ENCODE measurements at regions not wholly inside any gene's neighbourhood (a gene's known extent, or its start where the extent isn't known, plus 50 kb on each side); places are given as distances from the start of the nearest gene placed in this dataset.

GRCh38 chr5:155522540-155522939, 509.0 kb downstream of the KIF4B start:
- no peaks in the 10 kb centered on the region for H3K27me3 ChIP-seq (ENCODE audit: control insufficient read depth, insufficient read depth, low read length)

GRCh38 chr5:155529362-155529761, 515.8 kb downstream of the KIF4B start:
- H3K4me1 ChIP-seq (ENCODE audit: control insufficient read depth, insufficient read depth, low read length): peaks cover 21% of the 10 kb centered on the region
- no peak overlapping the region for H3K9ac ChIP-seq (ENCODE audit: low read depth, low read length)
- H3K36me3 ChIP-seq (ENCODE audit: insufficient read depth, low read length): no peaks in the 10 kb centered on the region
- H3K4me3 ChIP-seq (ENCODE audit: low read length): no peak overlapping the region
- no peaks in the 10 kb centered on the region for H3K27me3 ChIP-seq (ENCODE audit: control insufficient read depth, insufficient read depth, low read length)
- no peaks in the 10 kb centered on the region for H3K9me3 ChIP-seq (replicated peaks; ENCODE audit: low read length)
- H3K4me2 ChIP-seq (ENCODE audit: low read length): no peak overlapping the region

More at GRCh38 chr5:155522540-155522939, 509.0 kb downstream of the KIF4B start:
- H3K4me3 ChIP-seq (ENCODE audit: low read length): no peak overlapping the region
- H3K4me1 ChIP-seq (ENCODE audit: control insufficient read depth, insufficient read depth, low read length): no peaks in the 10 kb centered on the region
- H3K36me3 ChIP-seq (ENCODE audit: insufficient read depth, low read length): no peaks in the 10 kb centered on the region
- H3K9me3 ChIP-seq (replicated peaks; ENCODE audit: low read length): no peaks in the 10 kb centered on the region
- H3K4me2 ChIP-seq (ENCODE audit: low read length): no peak overlapping the region
- no peak overlapping the region for H3K9ac ChIP-seq (ENCODE audit: low read depth, low read length)

DNA sequence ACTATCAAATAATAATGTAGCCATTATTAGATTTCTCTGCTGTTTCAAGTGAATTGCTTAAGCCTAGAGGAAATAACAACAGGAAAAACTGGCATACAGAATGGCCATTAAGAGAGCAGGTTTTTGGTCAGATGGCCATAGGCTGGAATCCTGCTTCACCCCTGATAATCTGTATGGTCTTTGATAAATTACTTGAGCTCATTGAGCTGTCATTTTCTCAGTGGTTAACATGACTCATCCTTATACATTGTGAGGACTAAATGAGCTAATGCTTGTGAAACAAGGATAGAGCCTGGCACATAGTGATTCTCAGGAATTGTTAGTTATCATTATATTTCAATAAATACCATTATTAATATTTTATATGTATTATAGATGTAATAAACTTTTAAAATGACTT, 516.5 kb downstream of the KIF4B start:
- Histone ChIP-seq H3K27me3 (ENCODE audit: control insufficient read depth, insufficient read depth, low read length) (no peaks in the 10 kb centered on the region), H3K9me3 (replicated peaks; ENCODE audit: low read length) (no peaks in the 10 kb centered on the region), H3K9ac (ENCODE audit: low read depth, low read length) (no peak overlapping the region), H3K4me1 (ENCODE audit: control insufficient read depth, insufficient read depth, low read length) (peaks cover 21% of the 10 kb centered on the region), H3K4me2 (ENCODE audit: low read length) (no peak overlapping the region), H3K4me3 (ENCODE audit: low read length) (no peak overlapping the region), H3K36me3 (ENCODE audit: insufficient read depth, low read length) (no peaks in the 10 kb centered on the region)

- Histone ChIP-seq H3K9ac (ENCODE audit: low read depth, low read length) (no peak overlapping the region), H3K36me3 (ENCODE audit: insufficient read depth, low read length) (no peaks in the 10 kb centered on the region), H3K27me3 (ENCODE audit: control insufficient read depth, insufficient read depth, low read length) (no peaks in the 10 kb centered on the region), H3K4me3 (ENCODE audit: low read length) (no peak overlapping the region), H3K4me1 (ENCODE audit: control insufficient read depth, insufficient read depth, low read length) (peaks cover 21% of the 10 kb centered on the region), H3K9me3 (replicated peaks; ENCODE audit: low read length) (no peaks in the 10 kb centered on the region), H3K4me2 (ENCODE audit: low read length) (peak overlapping the region; percentile 41)
Measured at GRCh38 chr5:155532621-155533311, 519.2 kb downstream of the KIF4B start.

GRCh38 chr5:155540000-155540595, 526.5 kb downstream of the KIF4B start:
- H3K27me3 ChIP-seq (ENCODE audit: control insufficient read depth, insufficient read depth, low read length): no peaks in the 10 kb centered on the region
- no peaks in the 10 kb centered on the region for H3K4me1 ChIP-seq (ENCODE audit: control insufficient read depth, insufficient read depth, low read length)
- no peak overlapping the region for H3K4me3 ChIP-seq (ENCODE audit: low read length)
- no peak overlapping the region for H3K4me2 ChIP-seq (ENCODE audit: low read length)
- H3K9ac ChIP-seq (ENCODE audit: low read depth, low read length): no peak overlapping the region
- no peaks in the 10 kb centered on the region for H3K9me3 ChIP-seq (replicated peaks; ENCODE audit: low read length)
- H3K36me3 ChIP-seq (ENCODE audit: insufficient read depth, low read length): no peaks in the 10 kb centered on the region

DNA sequence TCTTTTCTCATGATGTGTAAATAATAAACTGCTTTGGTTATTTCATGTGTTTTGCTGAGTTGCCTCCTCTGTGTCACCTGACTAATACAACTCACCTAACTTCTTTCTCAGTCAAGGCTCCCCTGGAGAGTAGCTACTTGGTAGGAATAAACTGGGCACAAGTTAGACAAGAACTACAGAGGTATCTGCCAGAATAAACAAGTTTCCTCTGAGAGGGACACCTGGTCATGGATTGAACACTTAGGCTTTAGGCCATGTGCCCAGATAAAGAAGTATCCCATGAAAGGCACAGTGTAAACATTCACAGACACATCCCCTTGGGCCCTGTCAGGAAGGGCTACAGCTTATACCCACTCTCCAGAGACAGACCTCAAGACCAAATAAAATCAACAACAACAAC, 532.5 kb downstream of the KIF4B start:
- Histone ChIP-seq H3K4me1 (ENCODE audit: control insufficient read depth, insufficient read depth, low read length) (no peaks in the 10 kb centered on the region), H3K36me3 (ENCODE audit: insufficient read depth, low read length) (no peaks in the 10 kb centered on the region), H3K4me2 (ENCODE audit: low read length) (no peak overlapping the region), H3K9me3 (replicated peaks; ENCODE audit: low read length) (no peaks in the 10 kb centered on the region), H3K4me3 (ENCODE audit: low read length) (no peak overlapping the region), H3K9ac (ENCODE audit: low read depth, low read length) (no peak overlapping the region), H3K27me3 (ENCODE audit: control insufficient read depth, insufficient read depth, low read length) (no peaks in the 10 kb centered on the region)

- Histone ChIP-seq H3K4me1 (ENCODE audit: control insufficient read depth, insufficient read depth, low read length) (no peaks in the 10 kb centered on the region), H3K27me3 (ENCODE audit: control insufficient read depth, insufficient read depth, low read length) (no peaks in the 10 kb centered on the region), H3K4me2 (ENCODE audit: low read length) (no peak overlapping the region), H3K9ac (ENCODE audit: low read depth, low read length) (no peak overlapping the region), H3K36me3 (ENCODE audit: insufficient read depth, low read length) (no peaks in the 10 kb centered on the region), H3K4me3 (ENCODE audit: low read length) (no peak overlapping the region), H3K9me3 (replicated peaks; ENCODE audit: low read length) (no peaks in the 10 kb centered on the region)
Measured at GRCh38 chr5:155554500-155554899, 540.9 kb downstream of the KIF4B start.

GRCh38 chr5:155556222-155556621, 542.7 kb downstream of the KIF4B start:
- Histone ChIP-seq H3K9me3 (replicated peaks; ENCODE audit: low read length) (no peaks in the 10 kb centered on the region), H3K27me3 (ENCODE audit: control insufficient read depth, insufficient read depth, low read length) (no peaks in the 10 kb centered on the region), H3K4me1 (ENCODE audit: control insufficient read depth, insufficient read depth, low read length) (no peaks in the 10 kb centered on the region)

DNA sequence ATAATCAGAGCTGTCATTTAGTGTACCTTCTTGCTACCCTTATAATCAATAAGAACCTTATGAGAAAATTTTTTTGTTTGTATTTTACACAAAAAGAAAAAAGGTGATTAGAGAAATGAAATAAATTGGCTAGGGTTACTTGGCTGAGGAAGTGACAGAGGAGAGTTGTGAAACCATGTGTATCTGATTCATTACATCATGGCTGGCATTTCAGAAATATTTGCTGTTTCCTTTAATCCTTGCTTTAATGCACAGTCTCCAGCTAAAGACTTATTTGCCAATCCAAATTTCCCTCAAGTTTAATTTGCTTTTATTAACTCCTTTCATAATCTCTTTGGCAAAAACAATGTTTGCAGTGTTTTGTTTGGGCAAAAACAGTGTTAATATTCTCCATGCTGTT, 543.1 kb downstream of the KIF4B start:
- H3K9me3 ChIP-seq (replicated peaks; ENCODE audit: low read length): no peaks in the 10 kb centered on the region
- H3K4me3 ChIP-seq (ENCODE audit: low read length): no peak overlapping the region
- H3K9ac ChIP-seq (ENCODE audit: low read depth, low read length): no peak overlapping the region
- H3K4me1 ChIP-seq (ENCODE audit: control insufficient read depth, insufficient read depth, low read length): no peaks in the 10 kb centered on the region
- H3K36me3 ChIP-seq (ENCODE audit: insufficient read depth, low read length): no peaks in the 10 kb centered on the region
- no peak overlapping the region for H3K4me2 ChIP-seq (ENCODE audit: low read length)
- H3K27me3 ChIP-seq (ENCODE audit: control insufficient read depth, insufficient read depth, low read length): no peaks in the 10 kb centered on the region

More at GRCh38 chr5:155556222-155556621, 542.7 kb downstream of the KIF4B start:
- Histone ChIP-seq H3K4me2 (ENCODE audit: low read length) (no peak overlapping the region), H3K9ac (ENCODE audit: low read depth, low read length) (no peak overlapping the region), H3K36me3 (ENCODE audit: insufficient read depth, low read length) (no peaks in the 10 kb centered on the region), H3K4me3 (ENCODE audit: low read length) (no peak overlapping the region)

GRCh38 chr5:155562158-155562557, 548.6 kb downstream of the KIF4B start:
- no peak overlapping the region for H3K9ac ChIP-seq (ENCODE audit: low read depth, low read length)
- H3K27me3 ChIP-seq (ENCODE audit: control insufficient read depth, insufficient read depth, low read length): no peaks in the 10 kb centered on the region
- no peak overlapping the region for H3K4me2 ChIP-seq (ENCODE audit: low read length)
- H3K36me3 ChIP-seq (ENCODE audit: insufficient read depth, low read length): no peaks in the 10 kb centered on the region
- no peaks in the 10 kb centered on the region for H3K9me3 ChIP-seq (replicated peaks; ENCODE audit: low read length)
- no peak overlapping the region for H3K4me3 ChIP-seq (ENCODE audit: low read length)
- H3K4me1 ChIP-seq (ENCODE audit: control insufficient read depth, insufficient read depth, low read length): no peaks in the 10 kb centered on the region

- Histone ChIP-seq H3K9me3 (replicated peaks; ENCODE audit: low read length) (no peaks in the 10 kb centered on the region), H3K27me3 (ENCODE audit: control insufficient read depth, insufficient read depth, low read length) (no peaks in the 10 kb centered on the region), H3K4me1 (ENCODE audit: control insufficient read depth, insufficient read depth, low read length) (no peaks in the 10 kb centered on the region), H3K4me3 (ENCODE audit: low read length) (no peak overlapping the region), H3K9ac (ENCODE audit: low read depth, low read length) (no peak overlapping the region), H3K36me3 (ENCODE audit: insufficient read depth, low read length) (no peaks in the 10 kb centered on the region), H3K4me2 (ENCODE audit: low read length) (no peak overlapping the region)
Measured at GRCh38 chr5:155564541-155564940, 551.0 kb downstream of the KIF4B start.

DNA sequence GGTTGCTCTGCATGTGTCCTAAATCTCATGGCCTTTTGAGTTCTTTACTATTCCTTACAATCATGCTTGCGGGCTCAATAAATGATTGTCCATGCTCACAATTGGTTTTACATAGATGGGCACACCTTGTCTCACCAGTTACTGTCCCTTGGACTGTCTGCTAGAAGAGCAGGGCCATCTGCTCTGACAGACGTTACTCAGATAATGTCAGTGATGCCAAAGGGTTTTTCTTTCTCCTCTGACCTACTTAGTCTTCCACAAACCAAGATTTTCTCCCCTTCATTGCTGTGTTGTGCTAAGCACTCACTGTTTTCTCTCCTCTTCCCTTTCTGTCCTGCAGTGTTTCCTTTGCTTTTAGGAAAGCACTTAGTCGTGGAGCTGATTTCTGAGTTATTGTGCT, 562.3 kb downstream of the KIF4B start:
- H3K4me1 ChIP-seq (ENCODE audit: control insufficient read depth, insufficient read depth, low read length): no peaks in the 10 kb centered on the region
- no peak overlapping the region for H3K4me2 ChIP-seq (ENCODE audit: low read length)
- no peaks in the 10 kb centered on the region for H3K27me3 ChIP-seq (ENCODE audit: control insufficient read depth, insufficient read depth, low read length)
- H3K9me3 ChIP-seq (replicated peaks; ENCODE audit: low read length): no peaks in the 10 kb centered on the region
- no peaks in the 10 kb centered on the region for H3K36me3 ChIP-seq (ENCODE audit: insufficient read depth, low read length)
- H3K4me3 ChIP-seq (ENCODE audit: low read length): no peak overlapping the region
- no peak overlapping the region for H3K9ac ChIP-seq (ENCODE audit: low read depth, low read length)

Data from skeletal muscle satellite cell (primary cell).